Kidney glomerular epithelial cell (primary cell): ENCODE measurements at regions not wholly inside any gene's neighbourhood (a gene's known extent, or its start where the extent isn't known, plus 50 kb on each side); places are given as distances from the start of the nearest gene placed in this dataset.

Source experiments
- DNase-seq: peaks from one replicate; lab custom pipeline; 2025; lab: John Stamatoyannopoulos, UW

DNA sequence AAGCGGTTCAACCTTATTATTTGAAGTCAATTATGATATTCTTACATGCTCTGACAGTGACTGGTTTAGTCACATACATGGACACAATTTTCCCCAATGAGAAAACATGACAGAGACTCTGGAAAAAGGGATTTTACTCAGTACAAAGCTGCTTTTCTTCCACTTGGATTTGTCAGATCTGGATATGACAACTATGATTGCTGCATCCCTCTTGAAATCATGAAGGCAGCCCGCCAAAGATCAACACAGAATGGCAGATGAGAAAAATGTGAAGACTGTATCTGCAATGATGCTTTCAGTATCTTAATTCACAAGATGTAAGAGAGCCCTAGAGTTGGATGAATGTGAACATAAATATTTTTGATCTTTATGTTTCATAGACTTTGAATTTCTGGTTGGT, 439.6 kb downstream of the CDH8 start:
- no peak for DNase-seq

DNA sequence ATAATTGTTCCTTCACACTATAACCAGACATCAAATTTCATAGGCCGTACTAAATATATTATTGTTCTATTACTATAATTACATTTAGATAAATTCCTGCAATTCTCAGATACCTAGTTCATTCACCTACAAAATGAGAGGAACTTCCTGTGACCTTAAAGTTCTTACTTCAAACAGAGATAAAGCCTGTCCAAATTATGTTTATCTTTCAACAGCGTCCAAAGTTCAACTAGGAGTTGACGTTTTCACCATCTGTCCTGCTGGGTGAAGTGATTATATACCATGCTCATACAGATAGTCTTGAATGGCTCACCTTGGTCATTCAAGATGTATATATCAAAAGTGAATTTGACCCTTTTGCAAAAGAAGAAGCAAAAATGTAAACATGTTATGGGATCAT, 440.6 kb downstream of the CDH8 start:
- no peak for DNase-seq

DNA sequence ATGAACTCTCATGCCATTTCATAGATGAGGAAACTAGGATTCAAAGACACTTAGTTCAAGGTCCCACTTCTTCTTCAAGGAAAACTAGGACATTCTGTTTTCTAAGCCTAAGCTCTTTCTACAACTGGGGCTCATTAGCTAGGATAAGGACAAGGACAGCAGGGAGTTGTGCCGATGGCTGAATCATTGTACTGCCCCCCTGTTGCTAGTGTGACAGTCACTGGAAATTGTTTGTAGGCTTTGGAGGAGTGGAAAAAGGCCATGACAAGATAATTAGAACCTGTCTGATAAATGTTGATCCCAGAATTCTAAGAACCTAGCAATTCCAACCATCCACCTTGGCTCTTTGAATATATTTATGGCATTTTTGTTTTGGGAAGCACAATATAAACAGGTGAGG, 445.7 kb downstream of the CDH8 start:
- DNase-seq, result no peak

DNA sequence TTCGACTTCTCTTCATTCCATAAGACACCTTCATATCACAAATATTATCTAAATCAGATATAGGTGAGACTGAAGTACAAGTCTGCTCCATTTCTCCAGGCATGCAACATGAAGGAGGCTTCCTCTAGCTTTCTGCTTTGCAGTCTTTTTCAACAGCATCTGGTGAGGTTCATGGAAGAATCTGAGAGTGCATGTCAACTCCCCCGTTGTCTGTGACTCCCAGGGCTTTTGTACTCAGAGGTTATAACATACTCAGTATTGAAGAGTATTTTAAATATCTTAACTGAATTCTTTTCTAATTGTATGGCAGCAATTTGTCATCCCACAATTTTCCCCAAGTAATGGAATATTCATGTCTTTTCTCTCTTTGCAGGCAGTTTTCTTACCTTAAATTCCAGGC, 448.7 kb downstream of the CDH8 start:
- no peak for DNase-seq

DNA sequence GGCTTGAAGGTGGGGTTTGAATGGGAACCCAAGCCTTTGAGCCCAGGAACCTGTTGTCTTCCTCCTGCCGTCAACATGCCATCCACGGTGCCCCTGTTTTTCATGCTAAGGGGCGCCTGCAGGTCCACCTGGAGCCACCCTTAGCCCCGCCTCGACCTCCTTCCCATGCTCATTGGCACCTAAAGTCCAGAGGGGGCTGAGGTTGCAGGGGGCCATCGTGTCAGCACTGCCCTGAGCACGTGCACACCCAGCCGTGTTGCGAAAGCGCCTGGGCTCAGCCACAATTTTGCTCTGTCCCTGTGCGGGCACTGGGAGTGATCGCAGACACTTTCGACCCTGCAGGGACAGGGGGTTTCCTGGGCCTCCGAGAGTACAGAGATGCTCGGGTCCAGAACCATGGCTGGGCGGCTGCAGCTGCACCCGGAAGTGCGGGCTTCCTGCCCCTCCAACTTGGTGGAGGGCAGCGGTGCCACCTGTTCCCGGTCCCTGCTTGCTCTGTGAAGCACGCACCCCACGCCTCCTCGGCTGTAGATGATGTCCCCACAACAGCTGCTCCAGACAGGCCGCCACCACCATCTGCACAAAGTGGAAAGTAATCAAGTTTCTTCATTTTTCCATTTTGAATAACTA, 454.7 kb downstream of the CDH8 start:
- no peak for DNase-seq

DNA sequence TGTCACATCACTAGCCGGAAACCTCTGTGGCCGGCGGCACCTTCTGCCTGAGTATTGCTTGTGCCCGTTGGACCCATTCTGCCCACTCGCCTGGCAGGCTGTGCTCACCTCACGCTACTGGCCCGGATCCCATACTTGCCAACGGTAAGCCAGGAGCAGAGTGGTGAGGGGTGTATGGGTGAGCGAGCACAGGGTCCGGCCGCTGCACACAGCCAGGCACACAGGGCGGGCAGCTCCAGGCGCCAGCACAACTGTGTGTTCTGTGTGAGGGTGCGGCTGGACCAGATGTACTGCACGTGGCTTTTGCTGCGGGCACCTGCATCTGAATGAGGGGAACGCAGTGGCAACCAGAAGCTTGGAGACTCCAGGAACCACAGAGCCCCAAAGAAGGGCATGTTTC, 455.7 kb downstream of the CDH8 start:
- no peak for DNase-seq

DNA sequence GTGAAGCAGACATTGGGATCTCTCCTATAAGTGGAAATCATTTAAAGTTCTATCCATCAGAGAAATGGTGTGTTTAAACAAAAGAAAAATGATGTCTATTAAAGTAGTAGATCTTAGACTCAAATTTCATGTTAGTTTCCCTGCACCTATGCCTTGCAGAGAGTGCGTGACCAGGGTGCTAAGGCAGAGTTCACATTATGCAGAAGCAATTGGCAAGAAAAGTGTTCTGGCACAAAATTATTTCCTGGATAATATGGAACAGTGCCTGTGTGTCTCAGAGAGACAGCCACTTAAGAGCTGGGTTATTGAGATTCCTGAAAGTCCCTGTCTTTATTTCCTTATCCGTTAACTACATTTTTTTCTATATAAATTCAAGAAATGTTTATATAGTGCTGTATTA, 457.0 kb downstream of the CDH8 start:
- no peak for DNase-seq

DNA sequence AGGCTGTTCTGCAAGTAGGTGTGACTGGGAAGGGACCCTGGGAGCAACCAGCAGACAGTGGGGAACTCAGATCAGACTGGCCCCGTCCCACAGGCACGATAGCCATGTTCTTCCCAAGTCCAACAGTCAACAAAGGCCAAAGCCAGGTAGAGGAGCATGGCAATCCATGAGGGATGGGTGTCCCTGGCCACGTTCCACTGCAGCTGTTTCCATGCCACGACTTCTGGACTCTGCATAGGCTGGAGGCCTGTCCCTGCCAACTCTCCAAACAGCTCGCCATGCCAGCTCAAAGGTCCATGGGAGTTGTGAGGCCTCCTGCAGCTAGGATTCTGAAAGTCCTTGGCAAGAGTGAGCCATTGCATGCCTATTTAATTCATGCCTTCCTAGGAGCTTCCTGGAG, 459.8 kb downstream of the CDH8 start:
- no peak for DNase-seq

DNA sequence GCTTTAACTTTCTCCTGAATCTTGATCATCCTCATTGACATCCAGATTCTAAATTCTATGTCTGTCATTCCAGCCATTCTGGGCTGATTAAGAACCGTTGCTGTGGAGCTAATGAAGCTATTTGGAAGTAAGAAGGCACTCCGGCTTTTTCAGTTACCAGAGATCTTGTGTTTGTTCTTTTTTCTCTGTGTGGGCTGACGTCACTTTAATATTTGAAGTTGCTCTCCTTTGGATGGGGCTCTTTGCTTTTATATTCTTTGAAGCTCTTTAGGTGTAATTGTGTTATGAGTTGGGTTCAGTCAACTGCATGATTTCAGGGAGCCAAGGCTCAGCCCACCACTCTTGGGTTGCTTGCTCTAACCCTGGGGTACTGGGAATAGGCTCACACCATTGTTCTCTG, 460.6 kb downstream of the CDH8 start:
- no peak for DNase-seq

DNA sequence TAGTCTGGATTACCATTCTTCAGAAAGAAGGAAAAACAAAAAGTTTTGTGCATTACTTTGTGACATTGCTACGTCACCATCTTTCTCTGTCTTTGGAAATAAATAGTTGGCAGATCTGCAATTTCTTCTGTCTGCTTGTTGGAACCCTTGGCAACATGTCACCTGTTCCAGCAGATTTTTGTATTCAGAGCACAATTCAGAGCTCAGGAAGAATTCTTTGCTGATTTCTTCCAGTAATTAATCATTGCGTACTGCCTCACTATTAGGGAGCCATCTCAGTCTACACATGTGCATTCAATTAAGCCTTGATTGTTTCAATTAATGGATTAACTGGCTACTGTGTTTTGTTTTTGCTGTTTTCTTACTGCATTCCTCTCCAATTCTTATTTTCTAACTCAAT, 467.2 kb downstream of the CDH8 start:
- DNase-seq, result no peak

DNA sequence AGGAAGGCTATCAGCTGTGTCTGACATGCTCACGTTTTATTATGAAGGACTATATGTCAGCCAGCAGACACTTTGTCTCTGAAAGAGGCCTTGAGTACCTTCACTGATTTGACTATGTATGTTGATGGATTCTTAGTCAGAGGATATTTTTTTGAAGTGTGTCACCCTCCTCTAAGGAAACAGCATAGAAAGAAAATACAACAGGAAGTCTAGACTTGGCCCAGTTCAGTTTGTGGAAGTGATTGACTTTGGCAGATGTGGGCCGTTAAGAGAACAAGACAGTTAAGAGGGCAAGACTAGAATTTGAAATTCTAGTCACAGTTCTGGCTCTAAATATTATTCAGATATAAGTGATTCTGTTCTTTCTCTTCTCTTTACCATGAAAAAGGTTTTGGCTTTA, 471.5 kb downstream of the CDH8 start:
- no peak for DNase-seq

DNA sequence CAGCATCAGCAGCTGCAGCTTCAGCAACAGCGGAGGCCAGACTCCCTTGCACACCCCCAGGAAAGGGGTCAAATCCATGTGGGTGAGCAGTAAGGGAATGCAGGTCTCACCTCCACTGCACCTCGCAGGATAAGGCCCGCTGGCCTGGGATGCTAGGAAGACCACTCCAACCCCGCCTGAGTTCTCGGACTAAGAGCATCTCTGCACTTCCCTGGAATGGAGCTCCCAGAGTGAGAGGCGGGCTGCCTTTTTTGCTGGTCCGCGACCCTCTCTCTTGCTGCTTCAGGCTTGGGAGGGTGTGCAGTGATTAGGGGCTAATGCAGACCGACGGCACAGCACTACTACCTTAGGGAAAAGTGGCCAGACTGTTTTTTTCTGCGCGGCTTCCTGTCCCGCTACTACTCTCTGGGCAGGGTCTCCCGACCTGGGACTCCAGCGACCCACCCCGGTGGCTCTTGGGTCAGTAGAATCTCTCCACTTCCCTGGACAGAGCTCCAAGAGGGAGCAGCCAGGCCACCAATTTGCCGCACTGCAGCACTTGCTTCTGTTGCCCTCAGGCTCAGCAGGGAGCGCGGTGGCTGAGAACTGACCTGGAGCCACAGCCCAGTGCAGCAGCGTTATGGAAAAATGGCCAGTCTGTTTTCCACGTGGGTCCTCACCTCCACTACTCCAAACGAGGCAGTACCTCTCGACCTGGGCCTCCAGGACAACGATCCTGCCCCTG, 480.4 kb downstream of the CDH8 start:
- DNase-seq, result no peak

DNA sequence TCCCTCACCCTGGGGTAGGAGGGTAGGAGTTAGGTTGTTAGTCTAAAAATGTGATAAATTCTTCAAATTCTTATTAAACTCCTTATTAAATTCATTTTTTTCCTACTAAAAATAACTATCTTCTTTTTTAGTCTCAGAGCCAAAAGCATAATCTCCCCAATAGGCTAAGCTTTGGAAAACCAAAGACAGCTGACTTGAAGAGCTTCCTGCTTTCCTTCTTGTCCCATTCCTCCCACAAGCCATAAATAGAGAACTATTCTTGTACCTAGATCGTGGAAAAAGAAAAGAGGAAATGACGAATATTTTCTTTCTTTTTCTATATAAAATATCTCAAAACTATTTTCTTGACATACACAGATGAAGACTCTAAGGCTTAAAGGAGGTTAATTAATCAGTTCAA, 486.9 kb downstream of the CDH8 start:
- no peak for DNase-seq

DNA sequence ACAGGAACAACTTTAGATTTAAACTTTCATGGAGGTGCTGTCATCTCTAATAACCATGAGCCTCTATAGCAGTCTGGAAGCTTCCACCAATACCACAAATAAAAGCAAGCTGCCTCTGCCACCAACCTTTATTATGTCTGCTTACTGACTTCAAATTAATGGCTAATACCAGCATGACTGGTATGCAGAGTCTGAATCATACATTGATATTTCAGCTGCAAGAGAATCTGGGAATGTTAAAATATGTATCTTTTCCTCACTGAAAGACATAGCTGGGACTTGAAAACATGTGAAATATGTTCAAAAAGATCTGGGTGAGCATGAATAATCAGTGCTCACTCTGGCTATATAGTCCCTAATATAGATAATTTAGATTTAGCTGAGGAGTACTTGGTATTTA, 488.6 kb downstream of the CDH8 start:
- DNase-seq, result no peak

DNA sequence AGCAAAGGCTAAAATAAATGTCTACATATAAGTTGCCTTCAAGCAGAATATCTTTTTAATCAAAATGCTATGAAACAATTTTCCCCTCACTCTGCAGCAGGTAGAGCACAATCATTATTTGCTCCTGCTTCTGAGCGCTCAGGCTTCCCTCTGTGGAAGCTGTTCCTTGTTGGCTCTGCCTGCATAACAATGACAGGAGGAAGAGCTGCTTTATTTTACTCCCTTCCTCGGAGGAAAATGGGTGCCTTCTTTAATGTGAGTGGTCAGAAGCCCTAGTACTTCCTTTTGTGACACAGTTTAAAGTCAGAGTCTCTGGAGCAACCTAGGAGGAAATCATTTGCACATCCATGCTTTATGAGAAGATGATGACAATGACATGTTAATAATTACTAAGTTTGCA, 492.1 kb downstream of the CDH8 start:
- no peak for DNase-seq

DNA sequence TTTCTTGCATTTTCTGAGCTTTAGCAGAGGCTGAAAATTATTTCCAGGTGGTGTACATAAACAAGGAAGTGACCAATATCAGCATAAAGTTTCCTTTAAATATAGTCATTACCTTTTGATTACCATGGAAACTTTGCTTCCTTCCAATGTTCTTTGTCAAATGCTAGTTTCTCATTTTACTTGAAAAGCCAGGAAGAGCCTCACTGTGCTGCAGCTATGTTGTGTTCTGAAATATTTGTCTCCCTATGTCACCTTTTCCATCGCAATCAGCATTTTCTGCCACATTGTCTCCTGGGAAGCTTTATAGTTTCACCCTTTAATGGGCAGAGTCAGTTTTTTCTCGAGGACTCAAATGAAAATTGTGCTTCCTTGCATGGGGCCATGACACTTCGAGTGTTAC, 496.0 kb downstream of the CDH8 start:
- DNase-seq, result no peak

DNA sequence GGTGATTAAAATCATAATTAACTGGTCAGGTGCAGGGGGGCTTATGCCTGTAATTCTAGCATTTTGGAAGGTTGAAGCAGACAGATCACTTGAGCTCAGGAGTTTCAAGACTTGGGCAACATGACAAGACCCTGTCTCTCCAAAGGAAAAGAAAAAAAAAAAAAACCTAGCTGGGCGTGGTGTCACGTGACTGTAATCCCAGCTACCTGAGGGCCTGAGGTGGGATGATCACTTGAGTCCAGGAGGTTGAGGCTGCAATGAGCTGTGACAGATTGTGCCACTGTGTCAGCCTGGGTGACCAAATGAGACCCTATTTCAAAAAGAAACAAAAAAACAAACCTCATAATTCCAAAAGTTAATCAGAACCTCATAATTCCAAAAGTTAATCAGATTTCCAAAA, 505.5 kb downstream of the CDH8 start:
- DNase-seq, result no peak

DNA sequence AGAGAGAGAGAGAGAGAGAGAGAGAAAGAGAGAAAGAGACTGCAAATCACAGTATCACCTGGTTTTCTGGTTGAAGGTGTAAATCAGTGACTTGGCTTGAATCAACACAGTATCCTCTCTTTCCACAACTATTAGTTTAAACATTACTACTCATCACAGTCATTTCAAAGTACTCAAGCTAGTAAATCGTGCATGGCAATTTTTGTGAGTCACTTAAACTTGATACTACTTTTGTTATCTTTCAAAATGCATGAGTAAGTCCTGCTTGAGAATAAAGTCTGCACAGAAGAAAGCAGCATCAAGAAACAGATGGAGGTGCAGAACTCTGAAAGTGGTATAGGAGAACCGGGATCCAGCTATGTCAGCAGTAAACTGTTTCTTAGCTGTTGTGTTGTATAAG, 535.4 kb downstream of the CDH8 start:
- no peak for DNase-seq

DNA sequence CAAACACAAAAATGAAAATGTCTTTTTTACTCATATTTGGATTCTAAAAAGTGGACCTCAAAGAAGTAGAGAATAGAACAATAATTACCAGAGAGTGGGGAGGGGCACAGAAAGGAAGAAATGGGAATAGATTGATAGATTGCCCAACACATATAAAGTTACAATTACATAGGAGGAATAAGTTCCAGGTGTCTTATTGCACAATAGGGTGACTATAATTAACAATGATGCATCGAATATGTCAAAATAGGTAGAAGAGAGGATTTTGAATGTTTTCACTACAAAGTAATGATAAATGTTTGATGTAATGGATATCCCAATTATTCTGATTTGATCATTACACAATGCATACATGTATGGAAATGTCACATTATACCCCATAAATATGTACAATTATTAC, 556.0 kb downstream of the CDH8 start:
- no peak for DNase-seq

DNA sequence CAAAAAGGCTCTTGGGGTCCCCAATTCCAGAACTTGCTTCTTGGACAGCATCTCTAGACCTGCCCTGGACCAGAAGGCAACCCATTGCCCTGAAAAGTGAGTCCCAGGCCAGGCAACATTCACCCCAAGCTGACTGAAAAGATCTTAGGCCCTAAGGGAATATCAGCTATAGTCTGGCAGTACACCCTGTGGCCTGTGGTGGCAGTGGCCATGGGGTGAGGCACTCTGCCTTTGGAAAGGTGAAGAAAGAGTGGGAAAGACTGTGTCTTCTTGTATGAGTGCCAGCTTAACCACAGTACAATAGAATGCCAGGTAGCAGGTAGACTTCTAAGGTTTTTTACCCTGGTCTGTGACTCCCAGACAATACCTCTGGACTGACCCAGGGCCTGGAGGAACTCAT, 564.5 kb downstream of the CDH8 start:
- no peak for DNase-seq

DNA sequence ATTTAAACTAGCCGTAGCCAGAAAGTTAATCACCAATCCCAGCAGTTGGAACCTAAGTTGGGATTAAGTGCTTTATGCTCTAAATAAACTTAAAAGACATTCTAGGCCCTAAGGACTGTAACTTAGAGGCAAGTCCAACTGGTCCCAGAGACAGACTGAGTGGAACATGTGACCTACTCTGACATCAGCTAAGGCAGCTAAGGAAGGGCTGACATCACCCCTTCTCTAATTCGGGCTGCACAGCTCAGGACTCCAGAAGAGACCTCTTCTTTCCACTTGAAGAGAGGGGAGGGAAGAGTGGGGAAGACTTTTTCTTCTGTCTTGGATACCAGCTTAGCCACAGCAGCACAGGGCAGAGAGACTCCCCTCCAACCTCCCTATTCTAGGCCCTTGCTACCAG, 565.2 kb downstream of the CDH8 start:
- DNase-seq, result no peak

DNA sequence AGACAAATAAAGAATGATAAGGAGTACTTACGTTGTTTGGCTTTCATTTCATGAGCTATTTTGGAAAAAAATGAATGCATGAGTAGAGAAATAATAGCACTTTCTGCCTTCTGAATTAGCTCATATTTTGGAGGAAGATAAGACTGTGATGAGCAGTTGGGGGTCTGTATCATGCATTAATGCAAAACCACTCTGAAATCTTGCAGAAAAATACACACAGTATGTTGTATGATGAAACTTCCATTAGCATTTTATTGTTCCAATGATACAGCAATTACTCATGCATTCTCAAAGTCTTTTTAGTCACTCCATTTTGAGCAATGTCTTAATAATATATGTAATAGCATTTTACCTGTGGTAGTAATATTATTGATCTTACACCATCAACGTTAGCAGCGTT, 571.0 kb downstream of the CDH8 start:
- DNase-seq, result no peak

DNA sequence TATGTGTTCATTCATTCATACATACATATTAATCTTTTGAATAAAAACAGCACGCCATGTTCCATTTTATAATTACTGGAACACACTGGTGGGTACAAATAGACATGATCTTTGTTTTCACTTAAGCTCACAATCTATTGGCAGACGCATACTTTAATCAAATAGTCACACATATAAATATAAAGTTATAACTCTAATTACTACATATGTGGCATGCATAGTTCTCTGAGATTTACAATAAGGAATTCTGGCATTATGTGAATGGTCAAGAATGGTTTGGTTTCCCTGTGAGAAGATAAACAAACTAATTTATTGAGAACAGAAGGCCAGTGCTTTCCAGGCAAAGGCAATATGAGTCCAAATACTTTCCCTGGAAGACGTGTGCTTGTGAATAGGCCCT, 576.2 kb downstream of the CDH8 start:
- DNase-seq, result no peak

DNA sequence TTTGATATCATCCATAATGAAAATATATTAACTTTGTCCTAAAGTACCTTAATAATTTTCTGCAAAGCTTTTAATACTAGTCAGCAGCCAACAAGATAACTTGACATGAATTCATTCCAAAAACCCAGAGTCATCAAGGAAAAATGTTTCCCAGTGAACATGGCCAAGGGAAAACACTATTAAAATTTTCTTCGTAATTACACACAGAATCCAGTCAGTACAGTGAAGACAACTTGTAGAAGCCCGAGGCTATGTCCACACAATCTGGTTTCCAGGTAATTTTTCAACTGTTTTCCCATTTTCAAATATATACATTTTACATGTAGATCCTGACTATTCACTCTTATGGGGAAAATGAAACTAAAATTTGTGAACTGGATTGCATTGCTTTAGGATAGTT, 600.9 kb downstream of the CDH8 start:
- no peak for DNase-seq
